BE2C (cell line): ENCODE measurements at regions not wholly inside any gene's neighbourhood (a gene's known extent, or its start where the extent isn't known, plus 50 kb on each side); places are given as distances from the start of the nearest gene placed in this dataset.

Experiments used
- DNase-seq: peaks from one replicate; pipeline ENCODE4 v3.0.0-alpha.2; 2020
- H3K27me3 ChIP-seq: fragments of 250-450 bp; sonication (Bioruptor Pico); 2 replicates; pipeline ENCODE4 v1.5.1; 2020; ENCODE audit warnings: mild to moderate bottlenecking
- H3K36me3 ChIP-seq: fragments of 250-450 bp; sonication (Bioruptor Pico); 2 replicates; pipeline ENCODE4 v1.5.1; 2020; ENCODE audit warnings: mild to moderate bottlenecking
- H3K4me1 ChIP-seq: fragments of 250-450 bp; sonication (Bioruptor Pico); 2 replicates; pipeline ENCODE4 v1.5.1; 2020
- H3K4me3 ChIP-seq: 2 replicates; pipeline ENCODE4 v1.5.1; 2011; ENCODE audit warnings: low read depth, low read length
- H3K9me3 ChIP-seq: fragments of 250-450 bp; sonication (Bioruptor Pico); 2 replicates; pipeline ENCODE4 v1.5.1; 2020
- CTCF ChIP-seq: IDR thresholded peaks from 2 replicates; pipeline ENCODE4 v1.5.1; 2012; ENCODE audit warnings: mild to moderate bottlenecking, low read depth, low read length

- no peaks in the 10 kb centered on the region; the same call in 1 of the 2 replicates for H3K9me3 ChIP-seq
- no peaks in the 10 kb centered on the region for H3K36me3 ChIP-seq
- no peak for TF ChIP-seq CTCF
- no peak for DNase-seq
- no peaks in the 10 kb centered on the region for H3K4me1 ChIP-seq
- no peaks in the 10 kb centered on the region for H3K27me3 ChIP-seq
- no peak overlapping the region for H3K4me3 ChIP-seq
Measured at GRCh38 chr13:88345171-88345847, 674.1 kb downstream of the SLITRK5 start.

- TF ChIP-seq CTCF = no peak
- DNase-seq = no peak
- H3K27me3 ChIP-seq = no peaks in the 10 kb centered on the region
Measured at GRCh38 chr13:88360761-88361160, 689.6 kb downstream of the SLITRK5 start.

GRCh38 chr13:88369866-88370265 is 698.7 kb downstream of the SLITRK5 start:
- no peak for DNase-seq
- Histone ChIP-seq H3K27me3 (no peaks in the 10 kb centered on the region), H3K4me3 (no peak overlapping the region), H3K4me1 (peaks cover 6% of the 10 kb centered on the region), H3K9me3 (no peaks in the 10 kb centered on the region), H3K36me3 (no peaks in the 10 kb centered on the region)
- no peak for TF ChIP-seq CTCF

More at GRCh38 chr13:88360761-88361160, 689.6 kb downstream of the SLITRK5 start:
- Histone ChIP-seq H3K36me3 (no peaks in the 10 kb centered on the region), H3K4me3 (no peak overlapping the region), H3K9me3 (no peaks in the 10 kb centered on the region), H3K4me1 (no peaks in the 10 kb centered on the region)

- no peak overlapping the region for H3K4me3 ChIP-seq
- no peaks in the 10 kb centered on the region for H3K27me3 ChIP-seq
- H3K36me3 ChIP-seq = no peaks in the 10 kb centered on the region
- H3K4me1 ChIP-seq = no peaks in the 10 kb centered on the region
- no peak for TF ChIP-seq CTCF
- no peak for DNase-seq
- no peaks in the 10 kb centered on the region for H3K9me3 ChIP-seq
Measured at GRCh38 chr13:88376760-88377388, 705.7 kb downstream of the SLITRK5 start.

- no peak for DNase-seq
- no peaks in the 10 kb centered on the region for H3K27me3 ChIP-seq
- H3K9me3 ChIP-seq = no peaks in the 10 kb centered on the region
- H3K36me3 ChIP-seq = no peaks in the 10 kb centered on the region
- no peak for TF ChIP-seq CTCF
- no peaks in the 10 kb centered on the region for H3K4me1 ChIP-seq
- H3K4me3 ChIP-seq = no peak overlapping the region
Measured at GRCh38 chr13:88377852-88378251, 706.7 kb downstream of the SLITRK5 start.

- H3K4me3 ChIP-seq = no peak overlapping the region
- H3K36me3 ChIP-seq = no peaks in the 10 kb centered on the region
- no peak for DNase-seq
- TF ChIP-seq CTCF = no peak
- no peaks in the 10 kb centered on the region for H3K27me3 ChIP-seq
- H3K4me1 ChIP-seq = no peaks in the 10 kb centered on the region
- H3K9me3 ChIP-seq = no peaks in the 10 kb centered on the region
Measured at GRCh38 chr13:88384542-88384941, 713.4 kb downstream of the SLITRK5 start.
